K562 (cell line): ENCODE measurements at regions not wholly inside any gene's neighbourhood (a gene's known extent, or its start where the extent isn't known, plus 50 kb on each side); places are given as distances from the start of the nearest gene placed in this dataset.

Experiments
- ATF6 ChIP-seq: sonication (generic); formaldehyde crosslinking; IDR thresholded peaks from 2 replicates; pipeline ENCODE4 v1.4.0; 2020; ENCODE audit warnings: mild to moderate bottlenecking, missing genetic modification reagents
- BRF1 ChIP-seq: IDR thresholded peaks from 3 replicates; pipeline ENCODE4 v1.6.1; 2011; ENCODE audit warnings: borderline replicate concordance, mild to moderate bottlenecking; ENCODE audit not compliant: insufficient read length; ENCODE audit errors: extremely low read depth
- CBX1 ChIP-seq: sonication (generic); IDR thresholded peaks from 2 replicates; pipeline ENCODE4 v1.6.1; 2016; ENCODE audit warnings: antibody characterized with exemption, low read depth, mild to moderate bottlenecking
- CTBP1 ChIP-seq: fragments of 450-650 bp; IDR thresholded peaks from 2 replicates; pipeline ENCODE4 v1.6.1; 2016; ENCODE audit warnings: borderline replicate concordance
- DLX4 ChIP-seq: fragments of 250-450 bp; sonication (Bioruptor Pico); IDR thresholded peaks from 2 replicates; pipeline ENCODE4 v1.6.1; 2021; ENCODE audit warnings: mild to moderate bottlenecking
- ESRRA ChIP-seq: fragments of 450-650 bp; IDR thresholded peaks from 2 replicates; pipeline ENCODE4 v1.6.1; 2014; ENCODE audit warnings: low read depth, mild to moderate bottlenecking, moderate library complexity, borderline replicate concordance
- ETS2 ChIP-seq: IDR thresholded peaks from 2 replicates; pipeline ENCODE4 v1.6.1; 2016; ENCODE audit warnings: borderline replicate concordance, missing genetic modification characterization, mild to moderate bottlenecking, moderate library complexity, missing compliant biosample characterization; ENCODE audit not compliant: poor library complexity, severe bottlenecking
- HDAC1 ChIP-seq, 2 experiments: fragments of 450-650 bp; IDR thresholded peaks; 2 replicates each; pipeline ENCODE4 v1.6.1; 2016 to 2017; ENCODE audit warnings: inconsistent platforms in 1 of 2, mild to moderate bottlenecking in 1 of 2, moderate library complexity in 1 of 2
- HDAC8 ChIP-seq: fragments of 450-650 bp; IDR thresholded peaks from 2 replicates; pipeline ENCODE4 v1.6.1; 2016; ENCODE audit warnings: mild to moderate bottlenecking, missing genetic modification characterization, moderate library complexity, missing compliant biosample characterization
- MAFF ChIP-seq: IDR thresholded peaks from 2 replicates; pipeline ENCODE4 v1.6.1; 2012; ENCODE audit warnings: low read length, improper control_type of control experiment
- MCM5 ChIP-seq: fragments of 450-650 bp; IDR thresholded peaks from 2 replicates; pipeline ENCODE4 v1.6.1; 2016; ENCODE audit warnings: low read depth
- POLR2AphosphoS5 ChIP-seq: IDR thresholded peaks from 2 replicates; pipeline ENCODE4 v1.6.1; 2011; ENCODE audit warnings: mild to moderate bottlenecking, low read depth, low read length, moderate library complexity; ENCODE audit not compliant: control insufficient read depth, insufficient read depth
- SETDB1 ChIP-seq: IDR thresholded peaks from one replicate; pipeline ENCODE4 v1.6.1; 2012; ENCODE audit warnings: low read length, control low read depth, inconsistent platforms
- TGIF2 ChIP-seq: sonication (generic); formaldehyde crosslinking; IDR thresholded peaks from 2 replicates; pipeline ENCODE4 v1.8.1; 2022; ENCODE audit warnings: mild to moderate bottlenecking, missing genetic modification reagents, moderate library complexity
- ZNF232 ChIP-seq: sonication (generic); formaldehyde crosslinking; IDR thresholded peaks from 2 replicates; pipeline ENCODE4 v1.8.0; 2022; ENCODE audit warnings: mild to moderate bottlenecking, missing genetic modification reagents
- ZNF354B ChIP-seq: fragments of 250-450 bp; sonication (Bioruptor Pico); IDR thresholded peaks from 2 replicates; pipeline ENCODE4 v1.4.0; 2020
- TF ChIP-seq, protein P1 (sequence below): fragments of 250-450 bp; sonication (Bioruptor Pico); IDR thresholded peaks from 2 replicates; pipeline ENCODE4 v1.8.0; 2022; ENCODE audit warnings: inconsistent platforms, mild to moderate bottlenecking, moderate library complexity, borderline replicate concordance
- TF ChIP-seq, protein P2 (sequence below): IDR thresholded peaks from 2 replicates; pipeline ENCODE4 v1.6.1; 2012; ENCODE audit warnings: low read depth, low read length, improper control_type of control experiment, borderline replicate concordance
- TF ChIP-seq, protein P3 (sequence below): fragments of 250-450 bp; sonication (Bioruptor Pico); IDR thresholded peaks from 2 replicates; pipeline ENCODE4 v1.8.0; 2021; ENCODE audit warnings: borderline replicate concordance, mild to moderate bottlenecking, moderate library complexity; ENCODE audit not compliant: poor library complexity, severe bottlenecking
- TF ChIP-seq, protein P4 (sequence below): fragments of 250-450 bp; sonication (Bioruptor Pico); IDR thresholded peaks from 2 replicates; pipeline ENCODE4 v1.5.0; 2021

DNA sequence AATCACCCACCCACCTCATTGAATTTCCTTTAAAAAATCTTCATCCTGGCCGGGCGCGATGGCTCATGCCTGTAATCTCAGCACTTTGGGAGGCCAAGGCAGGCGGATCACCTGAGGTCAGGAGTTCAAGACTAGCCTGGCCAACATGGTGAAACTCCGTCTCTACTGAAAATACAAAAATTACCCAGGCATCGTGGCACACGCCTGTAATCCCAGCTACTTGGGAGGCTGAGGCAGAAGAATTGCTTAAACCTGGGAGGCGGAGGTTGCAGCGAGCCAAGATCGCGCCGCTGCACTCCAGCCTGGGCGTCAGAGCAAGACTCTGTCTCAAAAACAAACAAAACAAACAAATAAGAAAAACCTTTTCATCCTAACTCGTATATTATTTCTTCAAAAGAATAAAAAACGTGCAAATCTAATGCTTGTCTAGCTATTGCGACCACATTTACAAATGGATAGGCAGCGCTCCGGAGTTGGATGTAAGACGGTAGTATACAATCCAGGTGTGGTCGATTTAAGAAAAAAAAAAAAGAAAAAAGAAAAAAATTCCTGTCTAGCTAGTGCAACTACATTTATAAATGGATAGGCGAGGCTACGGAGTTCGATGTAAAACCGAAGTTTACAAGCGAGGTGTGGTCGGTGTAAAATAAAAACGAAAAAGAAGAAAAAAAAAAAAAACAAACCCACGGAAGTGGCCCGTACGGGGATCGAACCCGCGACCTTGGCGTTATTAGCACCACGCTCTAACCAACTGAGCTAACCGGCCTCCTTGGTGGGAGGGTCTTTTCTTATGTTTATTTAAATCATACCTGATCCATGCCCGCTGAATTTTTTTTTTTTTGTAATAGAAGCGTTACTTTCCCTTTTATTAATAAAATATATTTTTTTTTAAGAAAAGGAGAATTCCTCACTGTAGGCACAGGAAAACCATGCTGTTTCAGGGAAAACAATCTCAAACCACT is 70.7 kb upstream of the PRSS16 start (continued):
- TF ChIP-seq, protein P1, sequence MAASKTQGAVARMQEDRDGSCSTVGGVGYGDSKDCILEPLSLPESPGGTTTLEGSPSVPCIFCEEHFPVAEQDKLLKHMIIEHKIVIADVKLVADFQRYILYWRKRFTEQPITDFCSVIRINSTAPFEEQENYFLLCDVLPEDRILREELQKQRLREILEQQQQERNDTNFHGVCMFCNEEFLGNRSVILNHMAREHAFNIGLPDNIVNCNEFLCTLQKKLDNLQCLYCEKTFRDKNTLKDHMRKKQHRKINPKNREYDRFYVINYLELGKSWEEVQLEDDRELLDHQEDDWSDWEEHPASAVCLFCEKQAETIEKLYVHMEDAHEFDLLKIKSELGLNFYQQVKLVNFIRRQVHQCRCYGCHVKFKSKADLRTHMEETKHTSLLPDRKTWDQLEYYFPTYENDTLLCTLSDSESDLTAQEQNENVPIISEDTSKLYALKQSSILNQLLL = no peak
- TF ChIP-seq TGIF2 (CRISPR knock-in tag) (0 out of 2 replicates have a peak, but pooled peaks have one; percentile 32), ATF6 (CRISPR knock-in tag) (no peak), CBX1 (no peak), HDAC1 (IDR thresholded peaks at IDR 0.05) (peak; percentile 60 to 87; a peak in 2 of 4 replicates), POLR2AphosphoS5 (no peak), ZNF232 (CRISPR knock-in tag) (no peak), BRF1 (no peak), MCM5 (no peak), ESRRA (peak; percentile 26; the same call in 1 of the 2 replicates), SETDB1 (no peak), DLX4 (CRISPR knock-in tag) (no peak), CTBP1 (no peak; the same call in 1 of the 2 replicates), ZNF354B (CRISPR knock-in tag) (no peak), HDAC8 (tag) (no peak), ETS2 (no peak), MAFF (no peak)
- TF ChIP-seq, protein P2, sequence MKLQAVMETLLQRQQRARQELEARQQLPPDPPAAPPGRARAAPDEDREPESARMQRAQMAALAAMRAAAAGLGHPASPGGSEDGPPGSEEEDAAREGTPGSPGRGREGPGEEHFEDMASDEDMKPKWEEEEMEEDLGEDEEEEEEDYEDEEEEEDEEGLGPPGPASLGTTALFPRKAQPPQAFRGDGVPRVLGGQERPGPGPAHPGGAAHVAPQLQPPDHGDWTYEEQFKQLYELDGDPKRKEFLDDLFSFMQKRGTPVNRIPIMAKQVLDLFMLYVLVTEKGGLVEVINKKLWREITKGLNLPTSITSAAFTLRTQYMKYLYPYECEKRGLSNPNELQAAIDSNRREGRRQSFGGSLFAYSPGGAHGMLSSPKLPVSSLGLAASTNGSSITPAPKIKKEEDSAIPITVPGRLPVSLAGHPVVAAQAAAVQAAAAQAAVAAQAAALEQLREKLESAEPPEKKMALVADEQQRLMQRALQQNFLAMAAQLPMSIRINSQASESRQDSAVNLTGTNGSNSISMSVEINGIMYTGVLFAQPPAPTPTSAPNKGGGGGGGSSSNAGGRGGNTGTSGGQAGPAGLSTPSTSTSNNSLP = 0 out of 2 replicates have a peak, but pooled peaks have one; percentile 2
- TF ChIP-seq, protein P3, sequence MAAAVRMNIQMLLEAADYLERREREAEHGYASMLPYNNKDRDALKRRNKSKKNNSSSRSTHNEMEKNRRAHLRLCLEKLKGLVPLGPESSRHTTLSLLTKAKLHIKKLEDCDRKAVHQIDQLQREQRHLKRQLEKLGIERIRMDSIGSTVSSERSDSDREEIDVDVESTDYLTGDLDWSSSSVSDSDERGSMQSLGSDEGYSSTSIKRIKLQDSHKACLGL = no peak
- TF ChIP-seq, protein P4, sequence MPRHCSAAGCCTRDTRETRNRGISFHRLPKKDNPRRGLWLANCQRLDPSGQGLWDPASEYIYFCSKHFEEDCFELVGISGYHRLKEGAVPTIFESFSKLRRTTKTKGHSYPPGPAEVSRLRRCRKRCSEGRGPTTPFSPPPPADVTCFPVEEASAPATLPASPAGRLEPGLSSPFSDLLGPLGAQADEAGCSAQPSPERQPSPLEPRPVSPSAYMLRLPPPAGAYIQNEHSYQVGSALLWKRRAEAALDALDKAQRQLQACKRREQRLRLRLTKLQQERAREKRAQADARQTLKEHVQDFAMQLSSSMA = no peak
